Ascending aorta (tissue), 2 donors: ENCODE measurements at regions not wholly inside any gene's neighbourhood (a gene's known extent, or its start where the extent isn't known, plus 50 kb on each side); places are given as distances from the start of the nearest gene placed in this dataset.

Experiments
- DNase-seq, 2 donors: peaks; one replicate each; pipeline ENCODE4 v3.0.0-alpha.2; 2019; ENCODE audit warnings: low spot score in 2 of 2
- H3K27ac ChIP-seq, 2 donors: fragments of 200-600 bp; sonication (generic); one replicate each; pipeline ENCODE4 v1.5.1; 2016 to 2017; ENCODE audit warnings: mild to moderate bottlenecking in 1 of 2
- H3K27me3 ChIP-seq: fragments of 200-600 bp; sonication (generic); one replicate; pipeline ENCODE4 v1.5.1; 2017
- H3K36me3 ChIP-seq, 2 donors: fragments of 200-600 bp; sonication (generic); one replicate each; pipeline ENCODE4 v1.5.1; 2016
- H3K4me1 ChIP-seq, 2 donors: fragments of 200-600 bp; sonication (generic); one replicate each; pipeline ENCODE4 v1.5.1; 2016 to 2017; ENCODE audit warnings: mild to moderate bottlenecking in 1 of 2
- H3K4me3 ChIP-seq, 2 donors: fragments of 200-600 bp; sonication (generic); one replicate each; pipeline ENCODE4 v1.5.1; 2016 to 2017; ENCODE audit warnings: mild to moderate bottlenecking in 1 of 2
- H3K9me3 ChIP-seq, 2 donors: fragments of 200-600 bp; sonication (generic); one replicate each; pipeline ENCODE4 v1.5.1; 2016
- intact Hi-C: fragments of 100-400 bp; cut with DNase I; formaldehyde crosslinking; loops from one replicate; pipeline ENCODE4 v1.15.1; 2023
- TF ChIP-seq, protein P1 (sequence below), 3 experiments: fragments of 200-600 bp in 2 of 3; fragments of 450-650 bp in 1 of 3; sonication (generic) in 2 of 3; IDR thresholded peaks; one replicate each; pipeline ENCODE4 v1.5.1; 2016 to 2019; ENCODE audit warnings: antibody characterized with exemption in 3 of 3, mild to moderate bottlenecking in 1 of 3, moderate library complexity in 1 of 3

DNA sequence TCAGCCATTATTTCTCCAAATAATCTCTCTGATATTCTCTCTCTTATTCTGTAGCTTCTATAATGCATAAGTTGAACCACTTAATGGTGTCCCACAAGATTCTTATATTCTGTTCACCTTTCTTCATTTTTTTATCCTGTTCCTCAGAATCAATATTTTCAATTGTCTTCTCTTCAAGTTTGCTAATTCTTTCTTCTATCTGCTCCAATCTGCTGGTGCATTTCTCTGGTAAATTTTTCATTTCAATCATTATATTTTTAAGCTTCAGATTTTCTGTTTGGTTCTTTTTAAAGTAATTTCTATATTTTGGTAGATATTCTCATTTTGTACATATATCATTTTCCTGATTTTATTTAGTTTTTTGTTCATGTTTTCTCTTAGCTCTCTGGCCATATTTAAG is 272.6 kb downstream of the ZEB1 start:
- H3K4me1 ChIP-seq = no peaks in the 10 kb centered on the region

GRCh38 chr10:31590023-31590800 is 271.2 kb downstream of the ZEB1 start:
- intact Hi-C loops = no loop called here
- Histone ChIP-seq H3K27ac (no peak overlapping the region), H3K36me3 (no peaks in the 10 kb centered on the region), H3K9me3 (peaks cover 4 to 7% of the 10 kb centered on the region in 2 donors), H3K27me3 (no peaks in the 10 kb centered on the region), H3K4me3 (no peak overlapping the region), H3K4me1 (no peaks in the 10 kb centered on the region)
- TF ChIP-seq, protein P1, sequence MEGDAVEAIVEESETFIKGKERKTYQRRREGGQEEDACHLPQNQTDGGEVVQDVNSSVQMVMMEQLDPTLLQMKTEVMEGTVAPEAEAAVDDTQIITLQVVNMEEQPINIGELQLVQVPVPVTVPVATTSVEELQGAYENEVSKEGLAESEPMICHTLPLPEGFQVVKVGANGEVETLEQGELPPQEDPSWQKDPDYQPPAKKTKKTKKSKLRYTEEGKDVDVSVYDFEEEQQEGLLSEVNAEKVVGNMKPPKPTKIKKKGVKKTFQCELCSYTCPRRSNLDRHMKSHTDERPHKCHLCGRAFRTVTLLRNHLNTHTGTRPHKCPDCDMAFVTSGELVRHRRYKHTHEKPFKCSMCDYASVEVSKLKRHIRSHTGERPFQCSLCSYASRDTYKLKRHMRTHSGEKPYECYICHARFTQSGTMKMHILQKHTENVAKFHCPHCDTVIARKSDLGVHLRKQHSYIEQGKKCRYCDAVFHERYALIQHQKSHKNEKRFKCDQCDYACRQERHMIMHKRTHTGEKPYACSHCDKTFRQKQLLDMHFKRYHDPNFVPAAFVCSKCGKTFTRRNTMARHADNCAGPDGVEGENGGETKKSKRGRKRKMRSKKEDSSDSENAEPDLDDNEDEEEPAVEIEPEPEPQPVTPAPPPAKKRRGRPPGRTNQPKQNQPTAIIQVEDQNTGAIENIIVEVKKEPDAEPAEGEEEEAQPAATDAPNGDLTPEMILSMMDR (IDR thresholded peaks at IDR 0.05) = no peak
- no peak for DNase-seq

More for the DNA sequence above, 272.6 kb downstream of the ZEB1 start:
- Histone ChIP-seq H3K4me3 (no peak overlapping the region), H3K9me3 (peaks cover 4 to 7% of the 10 kb centered on the region in 2 donors), H3K27me3 (no peaks in the 10 kb centered on the region), H3K27ac (no peak overlapping the region), H3K36me3 (no peaks in the 10 kb centered on the region)
- TF ChIP-seq, protein P1 (IDR thresholded peaks at IDR 0.05) = no peak
- intact Hi-C loops = no loop called here
- no peak for DNase-seq

DNA sequence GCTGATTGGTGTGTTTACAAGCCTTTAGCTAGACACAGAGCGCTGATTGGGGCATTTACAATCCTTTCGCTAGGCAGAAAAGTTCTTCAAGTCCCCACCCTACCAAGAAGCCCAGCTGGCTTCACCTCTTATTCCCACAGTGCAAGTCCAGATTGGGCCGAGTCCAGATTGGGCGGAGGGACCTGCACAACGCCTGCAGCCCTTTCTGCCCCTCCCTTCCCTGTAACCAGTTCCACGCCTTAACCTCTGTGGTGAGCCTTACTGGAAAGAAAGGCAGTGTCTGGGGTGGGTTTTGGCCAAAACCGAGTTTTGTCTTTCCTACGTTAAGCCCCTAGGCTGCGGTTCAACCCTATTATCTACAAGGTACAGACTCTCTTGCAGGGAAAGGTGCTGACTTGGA is 268.7 kb downstream of the ZEB1 start:
- no peak overlapping the region for H3K4me3 ChIP-seq
- TF ChIP-seq, protein P1 (IDR thresholded peaks at IDR 0.05) = no peak
- H3K27ac ChIP-seq = no peak overlapping the region

GRCh38 chr10:31586723-31587638 is 268.0 kb downstream of the ZEB1 start:
- no peak for DNase-seq
- Histone ChIP-seq H3K27me3 (no peaks in the 10 kb centered on the region), H3K4me1 (peaks cover 9 to 13% of the 10 kb centered on the region in 2 donors), H3K36me3 (no peaks in the 10 kb centered on the region), H3K4me3 (no peak overlapping the region), H3K27ac (no peak overlapping the region), H3K9me3 (peaks cover 4 to 5% of the 10 kb centered on the region in 2 donors)
- intact Hi-C loops = no loop called here
- TF ChIP-seq, protein P1 (IDR thresholded peaks at IDR 0.05) = no peak

More for the DNA sequence above, 268.7 kb downstream of the ZEB1 start:
- Histone ChIP-seq H3K9me3 (peaks cover 4 to 7% of the 10 kb centered on the region in 2 donors), H3K27me3 (no peaks in the 10 kb centered on the region), H3K36me3 (no peaks in the 10 kb centered on the region), H3K4me1 (peaks cover 7 to 9% of the 10 kb centered on the region in 2 donors)
- intact Hi-C loops = no loop called here
- no peak for DNase-seq

GRCh38 chr10:31584876-31585275 is 265.9 kb downstream of the ZEB1 start:
- Histone ChIP-seq H3K9me3 (no peaks in the 10 kb centered on the region), H3K27ac (no peak overlapping the region), H3K4me1 (peaks cover 9 to 13% of the 10 kb centered on the region in 2 donors), H3K36me3 (no peaks in the 10 kb centered on the region), H3K4me3 (no peak overlapping the region), H3K27me3 (no peaks in the 10 kb centered on the region)
- TF ChIP-seq, protein P1 (IDR thresholded peaks at IDR 0.05) = no peak
- no peak for DNase-seq
- intact Hi-C loops = no loop called here
